GM19043 (cell line): ENCODE measurements at regions not wholly inside any gene's neighbourhood (a gene's known extent, or its start where the extent isn't known, plus 50 kb on each side); places are given as distances from the start of the nearest gene placed in this dataset.

Experiments used
- ATAC-seq: cut with Tn5 transposase; IDR thresholded peaks from one replicate; pipeline ENCODE4 v1.9.1; 2021; ENCODE audit warnings: low read depth; ENCODE audit not compliant: unreplicated experiment

DNA sequence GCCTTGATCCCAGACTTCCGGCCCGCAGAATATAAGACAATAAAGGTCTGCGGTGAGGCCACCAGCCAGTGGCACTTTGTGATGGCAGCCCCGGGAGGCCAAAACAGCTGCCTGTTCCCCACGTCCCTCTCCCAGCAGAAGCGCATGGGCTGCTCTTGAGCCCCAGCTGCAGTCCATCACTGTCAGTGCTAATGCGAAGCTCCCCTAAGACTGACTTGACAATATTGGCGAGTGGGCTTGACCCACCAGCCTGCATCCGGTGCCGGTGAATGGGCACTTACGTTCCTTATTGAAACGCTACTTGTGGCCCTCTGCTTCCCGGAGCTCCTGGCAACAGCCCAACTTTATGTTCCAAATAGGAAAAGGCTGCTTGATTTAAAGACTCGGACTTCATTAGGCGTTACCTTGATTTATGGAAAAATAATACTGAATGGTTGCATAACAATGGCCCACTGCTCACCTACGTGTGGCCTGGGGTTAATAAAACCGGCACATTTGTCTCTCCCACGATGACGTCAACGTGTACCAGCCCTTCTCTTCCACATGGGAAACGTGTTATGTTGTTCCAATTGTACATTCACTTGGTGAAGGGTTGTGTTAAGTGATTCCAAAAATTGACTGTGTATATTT, 93.4 kb upstream of the SEPTIN5 start:
- ATAC-seq, result no peak

- no peak for ATAC-seq
These were observed 92.8 kb upstream of the SEPTIN5 start for GRCh38 chr22:19621373-19622060.

GRCh38 chr22:19622061-19622441, 92.3 kb upstream of the SEPTIN5 start:
- ATAC-seq, result no peak

GRCh38 chr22:19625331-19626041, 88.8 kb upstream of the SEPTIN5 start:
- no peak for ATAC-seq

- ATAC-seq, result no peak
These were observed 88.2 kb upstream of the SEPTIN5 start for GRCh38 chr22:19626042-19626587.

GRCh38 chr22:19626666-19627065, 87.6 kb upstream of the SEPTIN5 start:
- ATAC-seq, result no peak

- ATAC-seq, result no peak
These were observed 86.1 kb upstream of the SEPTIN5 start for GRCh38 chr22:19628038-19628776.

- no peak for ATAC-seq
These were observed 85.0 kb upstream of the SEPTIN5 start for GRCh38 chr22:19629331-19629719.

- no peak for ATAC-seq
These were observed 84.4 kb upstream of the SEPTIN5 start for GRCh38 chr22:19629720-19630419.

- ATAC-seq, result no peak
These were observed 83.7 kb upstream of the SEPTIN5 start for GRCh38 chr22:19630614-19631013.

GRCh38 chr22:19631899-19632667, 82.2 kb upstream of the SEPTIN5 start:
- ATAC-seq, result no peak

DNA sequence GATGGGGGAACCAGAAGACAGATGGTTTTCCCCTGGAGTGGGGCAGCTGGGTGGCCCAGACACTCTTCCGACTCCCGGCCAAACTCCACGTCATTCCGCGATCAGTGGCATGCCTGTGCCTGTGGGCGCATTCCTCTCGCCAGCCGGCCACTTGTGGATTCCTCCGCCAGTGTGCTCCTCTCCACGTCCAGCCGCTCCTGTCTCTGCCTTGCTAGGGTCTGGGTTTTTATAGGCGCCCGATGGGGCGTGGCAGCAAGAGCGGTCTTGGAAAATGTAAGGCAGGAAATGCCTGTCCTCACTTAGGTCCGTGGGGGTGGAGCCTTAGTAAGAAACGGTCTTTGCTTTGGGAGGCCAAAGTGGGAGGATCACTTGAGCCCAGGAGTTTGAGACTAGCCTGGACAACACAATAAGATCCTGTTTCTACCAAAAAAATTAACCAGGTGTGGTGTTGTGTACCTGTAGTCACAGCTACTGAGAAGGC, 81.6 kb upstream of the SEPTIN5 start:
- no peak for ATAC-seq

- no peak for ATAC-seq
These were observed 79.9 kb upstream of the SEPTIN5 start for GRCh38 chr22:19634226-19634975.

DNA sequence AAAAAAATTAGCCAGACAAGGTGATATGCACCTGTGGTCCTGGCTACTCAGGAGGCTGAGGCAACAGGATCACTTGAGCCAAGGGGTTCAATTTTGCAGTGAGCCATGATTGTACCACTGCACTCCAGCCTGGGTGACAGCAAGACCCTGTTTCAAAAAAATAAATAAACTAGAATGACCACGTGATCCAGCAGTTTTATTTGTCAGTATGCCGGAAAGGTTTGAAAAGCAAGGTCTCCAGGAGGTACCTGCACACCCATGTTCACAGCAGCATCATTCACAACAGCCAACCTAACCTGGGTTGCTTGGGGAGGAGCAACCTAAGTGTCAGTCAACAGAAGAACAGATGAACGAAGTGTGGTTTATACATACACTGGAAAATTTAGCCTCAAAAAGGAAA, 78.7 kb upstream of the SEPTIN5 start:
- no peak for ATAC-seq

GRCh38 chr22:19636696-19637407, 77.5 kb upstream of the SEPTIN5 start:
- no peak for ATAC-seq

DNA sequence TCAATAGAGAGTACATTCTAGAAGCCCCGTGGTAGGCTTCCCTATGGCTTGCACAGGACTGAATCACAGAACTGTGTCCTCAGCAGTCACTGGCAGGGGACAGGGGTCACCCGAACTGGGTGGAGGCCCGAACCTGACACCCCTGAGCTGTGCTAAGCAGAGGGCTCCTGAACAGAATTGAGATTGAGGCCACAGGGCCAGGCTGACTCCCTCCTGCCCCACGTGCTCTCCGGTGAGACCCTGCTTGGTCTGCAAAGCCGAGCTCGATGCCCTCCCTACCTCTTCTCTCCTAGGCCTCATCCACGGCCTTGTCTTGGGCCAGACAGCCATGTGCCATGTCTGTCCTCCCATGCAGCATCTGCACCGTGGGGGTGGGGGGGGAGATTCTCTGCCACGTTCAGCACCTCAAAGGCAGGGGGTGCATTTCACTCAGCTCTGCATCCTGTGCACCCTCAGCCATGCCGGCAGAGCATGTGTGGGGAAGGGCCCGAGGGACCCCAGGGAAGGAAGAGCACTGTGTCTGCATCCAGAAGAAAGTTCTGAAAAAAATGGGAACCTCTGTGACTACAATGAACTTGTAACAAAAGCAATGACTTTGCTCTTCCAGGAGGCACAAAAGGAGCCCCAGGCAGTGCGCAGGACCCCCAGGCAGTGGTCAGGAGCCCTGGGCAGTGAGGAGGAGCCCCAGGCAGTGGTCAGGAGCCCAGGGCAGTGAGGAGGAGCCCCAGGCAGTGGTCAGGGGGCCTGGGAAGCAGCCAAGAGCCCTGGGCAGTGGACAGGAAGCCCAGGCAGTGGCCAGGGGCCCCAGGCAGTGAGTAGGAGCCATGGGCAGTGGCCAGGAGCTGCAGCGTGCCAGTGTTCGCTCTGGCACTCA, 76.7 kb upstream of the SEPTIN5 start:
- ATAC-seq, result no peak
